HG02870 (cell line): ENCODE measurements at regions not wholly inside any gene's neighbourhood (a gene's known extent, or its start where the extent isn't known, plus 50 kb on each side); places are given as distances from the start of the nearest gene placed in this dataset.
"Not testable (repeated sequence)": the region's sequence is repeated elsewhere in the genome, so short reads cannot be mapped to it uniquely, and the experiment has no call there.

Experiments
- ATAC-seq: cut with Tn5 transposase; IDR thresholded peaks from one replicate; pipeline ENCODE4 v1.9.1; 2021; ENCODE audit warnings: mild to moderate bottlenecking, moderate library complexity; ENCODE audit not compliant: unreplicated experiment

DNA sequence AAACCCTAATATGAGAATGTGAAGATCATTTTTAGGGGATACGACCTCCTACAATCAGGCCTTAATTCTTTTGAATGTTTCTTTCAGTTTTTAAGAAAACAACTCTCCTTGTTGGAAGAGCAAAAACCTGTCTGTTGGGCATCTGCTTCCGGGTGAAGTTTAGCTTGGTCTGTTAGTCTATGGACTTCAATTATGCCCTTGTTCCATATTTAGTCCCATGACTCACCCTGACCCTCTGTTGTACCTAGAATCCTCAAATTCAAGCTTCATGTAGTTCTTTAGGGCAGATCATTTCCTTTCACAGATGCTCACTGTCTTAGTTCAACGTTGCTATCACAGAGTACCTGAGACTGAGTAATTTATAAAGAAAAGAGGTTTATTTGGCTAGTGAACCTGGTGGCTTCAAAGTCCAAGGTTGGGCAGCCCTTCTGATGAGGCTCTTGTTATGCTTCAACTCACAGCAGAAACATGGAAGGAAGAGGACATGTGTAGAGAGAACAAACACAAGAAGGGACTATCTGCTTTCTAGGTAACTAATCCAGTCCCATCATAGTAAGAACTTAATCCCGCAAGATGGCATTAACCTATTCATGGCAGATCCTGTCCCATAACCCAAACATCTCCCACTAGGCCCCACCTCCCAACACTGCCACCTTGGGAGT, 82.5 kb upstream of the SERPINE2 start:
- ATAC-seq, result no peak

DNA sequence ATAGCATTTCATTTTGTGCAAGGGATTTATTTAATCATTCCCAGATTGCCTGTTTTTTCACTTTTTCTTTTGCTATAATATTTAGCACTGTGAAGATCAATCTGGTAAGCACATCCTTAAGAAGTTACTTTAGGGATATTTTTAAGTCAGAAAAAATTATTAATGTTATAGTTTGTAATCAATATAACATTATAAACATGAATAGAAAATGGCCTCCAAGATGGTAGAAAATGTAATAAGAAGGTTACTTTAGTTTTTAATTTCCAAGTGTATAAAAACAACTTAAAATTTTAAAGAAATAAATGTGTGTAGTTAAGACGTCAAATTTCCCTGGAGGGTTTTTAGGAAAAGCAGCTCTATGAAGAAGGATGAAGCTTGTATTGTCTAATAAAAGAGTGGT, 81.9 kb upstream of the SERPINE2 start:
- no peak for ATAC-seq

DNA sequence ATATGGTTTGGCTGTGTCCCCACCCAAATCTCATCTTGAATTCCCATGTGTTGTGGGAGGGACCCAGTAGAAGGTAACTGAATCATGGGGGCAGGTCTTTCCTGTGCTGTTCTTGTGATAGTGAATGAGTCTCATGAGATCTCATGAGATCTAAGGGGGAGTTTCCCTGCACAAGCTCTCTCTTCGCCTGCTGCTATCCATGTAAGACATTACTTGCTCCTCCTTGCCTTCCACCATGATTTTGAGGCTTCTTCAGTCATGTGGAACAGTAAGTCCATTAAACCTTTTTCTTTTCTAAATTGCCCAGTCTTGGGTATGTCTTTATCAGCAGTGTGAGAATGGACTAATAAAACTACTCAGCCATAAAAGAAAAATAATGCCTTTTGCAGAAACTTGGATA, 80.8 kb upstream of the SERPINE2 start:
- not testable (repeated sequence) for ATAC-seq

DNA sequence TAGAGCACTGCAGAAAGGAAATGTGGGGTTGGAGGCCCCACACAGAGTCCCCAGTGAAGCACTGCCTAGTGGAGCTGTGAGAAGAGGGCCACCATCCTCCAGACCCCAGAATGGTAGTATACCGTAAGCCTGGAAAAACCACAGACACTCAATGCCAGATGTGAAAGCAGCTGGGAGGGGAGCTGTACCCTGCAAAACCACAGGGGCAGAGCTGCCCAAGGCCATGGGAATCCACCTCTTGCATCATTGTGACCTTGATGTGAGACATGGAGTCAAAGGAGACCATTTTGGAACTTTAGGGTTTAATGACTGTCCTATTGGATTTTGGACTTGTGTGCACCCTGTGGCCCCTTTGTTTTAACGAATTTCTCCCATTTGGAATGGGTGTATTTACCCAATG, 75.3 kb upstream of the SERPINE2 start:
- ATAC-seq, result no peak

DNA sequence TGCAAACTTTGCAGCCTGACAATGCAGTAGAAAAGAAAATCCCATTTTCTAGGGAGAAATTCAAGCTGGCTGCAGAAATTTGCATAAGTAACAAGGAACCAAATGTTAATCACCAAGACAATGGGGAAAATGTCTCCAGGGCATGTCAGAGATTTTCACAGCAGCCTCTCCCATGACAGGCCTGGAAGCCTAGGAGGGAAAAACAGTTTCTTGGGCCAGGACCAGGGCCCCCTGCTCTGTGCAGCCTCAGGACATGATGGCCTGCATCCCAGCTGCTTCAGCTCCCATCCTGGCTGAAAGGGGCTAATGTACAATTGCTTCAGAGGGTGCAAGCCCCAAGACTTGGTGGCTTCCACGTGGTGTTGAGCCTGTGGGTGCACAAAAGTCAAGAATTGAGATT, 74.8 kb upstream of the SERPINE2 start:
- ATAC-seq, result not testable (repeated sequence)

DNA sequence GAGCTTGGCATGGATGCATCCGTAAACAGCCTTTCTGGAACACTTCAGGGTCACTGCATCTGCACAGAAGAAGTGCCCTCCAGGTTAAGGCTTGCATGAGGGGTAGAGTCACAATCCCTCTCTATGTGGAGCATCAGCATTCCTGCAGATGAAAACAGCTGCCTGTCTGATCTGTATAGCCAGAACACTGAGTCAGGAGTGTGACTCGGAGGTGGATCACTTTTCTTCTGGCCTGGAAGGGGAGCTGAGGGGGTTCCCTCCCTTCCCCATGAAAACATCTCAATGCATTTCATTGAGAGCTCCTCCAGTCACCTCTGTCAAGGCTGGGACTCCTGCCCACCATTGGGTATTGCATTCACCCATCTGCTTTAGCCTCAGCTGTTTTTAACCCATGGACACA, 72.5 kb upstream of the SERPINE2 start:
- no peak for ATAC-seq

DNA sequence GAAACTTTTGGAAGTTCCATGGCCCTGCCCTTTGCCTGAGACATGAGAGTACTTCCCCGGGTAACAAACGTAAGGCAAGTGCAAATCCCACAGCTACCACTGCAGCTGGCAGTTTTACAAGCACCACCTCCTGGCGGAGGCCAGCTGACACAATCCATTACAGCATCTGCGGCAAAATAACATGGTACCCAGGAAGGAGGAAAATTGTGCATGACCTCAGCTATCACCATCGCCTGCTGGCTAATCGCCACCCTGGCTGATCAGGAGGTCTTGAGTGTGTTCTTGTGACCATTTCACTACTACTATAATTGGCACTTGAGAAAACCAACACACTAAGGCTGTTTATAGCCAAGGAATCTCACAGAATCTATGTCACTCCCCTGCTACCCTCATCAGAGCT, 71.7 kb upstream of the SERPINE2 start:
- ATAC-seq, result no peak

DNA sequence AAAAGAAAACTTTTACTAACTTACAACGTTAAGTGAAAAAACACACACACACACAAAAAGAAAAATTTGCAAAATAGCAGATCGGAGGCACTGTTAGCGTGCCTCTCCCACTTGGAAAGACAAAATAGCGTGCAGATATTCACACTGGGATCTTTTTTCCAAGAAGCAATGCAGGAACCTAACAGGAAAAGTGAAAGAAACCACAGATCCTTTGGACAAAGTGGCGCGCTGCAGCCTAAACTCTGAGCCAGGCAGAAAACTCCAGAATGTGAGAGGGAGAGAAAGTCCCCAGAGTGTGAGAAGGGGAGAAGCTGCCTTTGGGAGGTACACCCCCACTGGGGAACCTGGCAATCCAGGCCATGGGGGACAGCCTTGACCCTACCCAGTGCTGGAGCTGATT, 70.7 kb upstream of the SERPINE2 start:
- no peak for ATAC-seq

DNA sequence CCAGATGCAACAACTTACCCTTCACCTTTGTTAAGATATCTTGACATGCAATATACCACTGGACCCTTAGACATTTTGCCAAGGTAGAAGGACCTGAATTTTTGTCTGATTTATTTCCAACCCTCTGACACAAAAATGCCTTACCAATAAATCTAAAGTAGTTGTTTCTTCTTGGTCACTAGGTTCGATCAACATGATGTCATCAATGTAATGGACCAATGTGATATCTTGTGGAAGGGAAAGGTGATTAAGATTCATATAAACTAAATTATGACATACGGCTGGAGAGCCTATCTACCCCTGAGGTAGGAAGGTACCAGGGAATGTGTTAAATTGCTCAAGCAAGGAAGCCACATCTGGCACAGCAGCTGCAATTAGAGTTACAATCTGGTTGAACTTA, 67.7 kb upstream of the SERPINE2 start:
- ATAC-seq, result no peak

DNA sequence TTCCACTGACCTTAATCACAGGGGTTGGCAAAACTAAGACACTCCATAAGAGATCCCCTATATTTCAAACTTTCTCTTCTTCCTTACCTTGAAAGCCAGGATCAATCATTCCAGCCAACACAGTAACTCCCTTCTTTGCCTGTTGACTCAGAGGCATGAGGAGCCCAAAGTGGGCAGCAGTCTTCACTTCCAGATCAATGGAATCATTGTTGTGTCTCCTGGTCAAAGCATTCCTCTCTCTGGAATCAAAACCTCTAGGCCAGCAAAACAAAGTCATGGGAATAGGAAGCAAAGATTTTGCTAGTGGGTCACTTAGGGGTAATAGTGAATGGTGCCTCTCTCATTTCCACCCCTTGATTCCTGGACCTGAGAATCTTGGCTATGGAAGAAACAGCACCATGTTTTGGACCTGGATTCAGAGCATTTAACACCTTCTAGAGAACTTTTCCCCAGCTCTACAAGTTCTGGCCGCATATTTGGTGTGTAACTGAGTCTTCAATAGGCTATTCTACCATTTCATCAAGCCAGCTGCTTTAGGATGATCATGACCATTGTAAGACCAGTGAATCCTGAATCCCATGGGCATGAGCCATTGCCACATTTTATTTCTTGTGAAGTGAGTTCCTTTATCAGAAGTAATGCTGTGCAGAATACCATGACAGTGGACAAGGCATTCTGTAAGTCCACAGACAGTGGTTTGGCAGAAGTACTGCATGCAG, 65.7 kb upstream of the SERPINE2 start:
- no peak for ATAC-seq

DNA sequence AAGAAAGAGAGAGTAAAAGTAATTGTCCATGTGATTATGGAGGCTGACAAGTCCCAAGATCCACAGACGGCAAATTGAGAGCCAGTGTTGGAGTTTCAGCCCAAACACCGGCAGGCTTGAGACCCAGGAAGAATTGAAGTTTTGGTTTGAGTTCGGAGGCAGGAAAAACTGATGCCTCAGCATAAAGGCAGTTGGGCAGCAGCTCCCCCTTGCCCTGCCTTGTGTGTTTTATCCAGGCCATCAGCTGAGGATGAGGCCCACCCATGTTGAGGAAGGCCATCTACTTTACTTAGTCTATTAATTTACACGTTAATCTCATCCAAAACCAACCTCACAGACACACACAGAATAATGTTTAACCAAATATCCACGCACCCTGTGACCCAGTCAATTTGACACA, 64.6 kb upstream of the SERPINE2 start:
- ATAC-seq, result no peak

DNA sequence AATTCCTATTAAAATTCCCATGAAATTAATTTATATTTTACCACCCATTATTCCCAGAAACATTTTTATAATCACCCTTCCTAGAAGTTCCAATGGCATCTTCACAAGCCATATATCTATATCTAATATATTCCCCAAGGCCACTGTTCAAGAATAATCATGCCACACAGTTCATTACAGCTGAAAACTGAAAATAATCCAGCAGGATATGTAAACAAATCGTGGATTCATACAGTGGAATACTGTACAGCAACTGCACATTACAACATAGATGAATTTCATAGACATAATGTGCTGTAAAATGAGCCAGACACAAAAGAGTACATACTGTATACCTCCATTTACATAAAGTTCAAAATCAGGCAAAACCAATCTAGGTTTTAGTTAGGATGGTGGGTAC, 63.9 kb upstream of the SERPINE2 start:
- ATAC-seq, result no peak

DNA sequence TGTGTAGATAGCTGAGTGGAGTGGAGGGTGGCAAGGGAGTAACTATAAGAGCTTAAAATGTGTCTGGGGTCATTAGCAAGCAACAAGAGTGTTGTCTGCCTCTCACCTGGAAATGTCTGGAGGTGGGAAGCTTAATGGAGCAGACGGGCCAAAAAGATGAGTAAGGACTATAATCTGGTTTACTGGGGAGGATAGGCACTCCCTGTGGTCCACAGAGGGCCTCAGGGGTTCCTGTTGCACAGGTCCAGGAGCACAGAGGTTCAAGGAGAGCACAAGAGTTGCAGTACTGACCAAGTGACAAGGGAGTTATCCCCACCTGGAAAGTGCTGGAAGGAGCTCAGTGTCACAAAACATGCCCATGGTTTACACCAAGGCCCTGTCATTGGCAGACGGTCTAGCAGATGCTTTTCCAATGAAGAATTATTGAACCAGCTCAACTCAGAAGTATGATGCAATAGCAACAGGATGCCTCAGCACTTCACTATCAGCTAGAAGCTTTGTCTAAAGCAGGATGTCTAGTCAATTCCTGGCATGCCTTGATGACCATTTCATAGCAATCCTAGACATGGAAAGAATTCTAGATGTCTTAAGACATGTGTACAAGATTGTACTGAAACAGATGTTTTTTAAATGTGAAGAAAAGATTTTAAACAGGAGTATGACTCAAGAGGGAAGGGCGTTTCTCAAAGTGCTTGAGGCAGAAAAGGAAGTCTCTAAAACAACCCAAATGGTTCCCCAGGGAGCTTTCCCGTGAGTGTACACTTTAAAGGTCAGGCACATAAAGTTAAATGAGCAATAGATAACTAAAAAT, 62.9 kb upstream of the SERPINE2 start:
- ATAC-seq, result no peak

DNA sequence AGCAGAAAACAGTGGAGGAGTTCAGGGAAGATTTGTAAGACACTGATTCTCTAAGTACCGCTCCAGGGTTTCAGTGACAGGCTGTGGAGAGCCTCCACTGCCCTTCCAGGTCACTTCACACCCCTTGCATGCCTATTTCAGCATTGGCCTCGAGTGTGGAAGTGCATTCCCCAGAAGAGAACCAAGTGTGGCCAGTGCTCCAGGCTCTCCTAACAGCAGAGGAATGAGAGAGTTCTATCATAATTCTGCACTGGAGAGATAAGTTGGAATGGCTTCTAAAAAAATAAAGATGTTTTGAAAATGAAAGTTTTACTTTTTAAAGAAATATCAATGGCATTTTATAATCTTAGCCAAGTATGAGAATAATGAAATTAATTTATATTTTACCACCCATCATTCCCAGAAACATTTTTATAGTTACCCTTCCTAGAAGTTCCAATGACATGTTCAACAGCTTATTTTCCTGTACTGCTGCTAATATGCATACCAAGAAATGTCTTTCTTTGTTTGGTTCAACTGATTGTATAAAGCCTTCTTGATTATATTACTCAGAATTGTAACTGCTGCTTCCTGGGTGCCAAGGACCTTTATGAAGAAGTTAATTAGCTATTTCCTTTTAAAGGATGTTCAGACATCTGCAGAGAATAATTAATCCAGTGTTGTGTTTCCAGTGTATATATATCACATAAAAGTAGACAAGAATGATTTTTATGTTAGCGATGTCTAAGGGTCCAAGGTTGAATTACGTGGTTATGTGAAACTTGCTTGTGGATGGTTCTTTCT, 61.0 kb upstream of the SERPINE2 start:
- ATAC-seq, result no peak

DNA sequence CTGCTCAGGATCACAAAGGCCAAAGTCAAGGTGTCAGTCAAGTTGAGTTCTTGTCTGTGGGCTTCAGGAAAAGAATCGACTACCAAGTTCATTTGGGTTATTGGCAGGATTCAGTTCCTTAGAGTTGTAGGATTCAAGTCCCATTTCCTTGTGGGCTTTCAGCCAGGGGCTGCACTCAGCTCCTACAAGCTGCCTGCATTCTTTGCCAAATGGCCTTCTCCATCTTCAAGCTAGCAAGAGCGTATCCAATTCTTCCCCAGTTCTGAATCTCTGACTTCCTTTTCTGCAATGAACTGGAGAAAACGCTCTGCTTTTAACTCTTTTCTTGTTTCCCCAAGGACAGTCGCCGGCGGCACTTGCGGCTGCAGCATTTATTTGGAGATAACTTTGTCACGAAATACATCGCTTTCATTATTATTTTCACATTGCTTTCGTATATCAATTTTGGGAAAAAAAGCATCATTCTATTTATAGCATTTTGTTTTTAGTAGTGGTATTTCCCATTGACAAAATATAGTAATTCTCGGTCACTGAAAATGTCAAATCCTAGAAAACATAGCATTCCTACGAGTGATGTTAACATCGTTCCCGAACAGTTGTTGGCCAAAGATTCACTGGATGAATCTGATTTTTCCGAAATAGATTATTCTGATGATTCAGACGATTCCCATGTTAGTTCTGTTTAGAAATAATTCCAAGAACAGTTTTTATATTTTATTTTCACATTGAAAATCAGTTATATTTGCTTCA, 59.6 kb upstream of the SERPINE2 start:
- ATAC-seq, result no peak

DNA sequence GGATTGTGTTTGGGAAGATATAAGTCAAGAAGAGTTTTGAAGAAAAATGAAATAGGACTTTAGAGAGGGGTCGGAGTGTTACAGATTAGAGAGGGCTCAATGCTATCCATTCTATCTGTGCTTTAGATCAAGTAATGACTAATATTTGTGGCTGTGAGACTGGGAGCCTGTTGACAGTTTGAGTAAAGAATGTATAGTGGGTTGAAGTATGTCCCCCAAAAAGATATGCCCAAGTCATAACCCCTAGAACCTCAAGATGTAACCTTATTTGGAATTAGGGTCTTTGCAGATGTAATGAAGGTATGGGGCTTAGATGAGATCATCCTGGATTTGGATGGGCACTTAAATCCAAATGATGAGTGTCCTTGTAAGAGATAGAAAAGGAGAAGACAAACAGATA, 55.3 kb upstream of the SERPINE2 start:
- no peak for ATAC-seq

DNA sequence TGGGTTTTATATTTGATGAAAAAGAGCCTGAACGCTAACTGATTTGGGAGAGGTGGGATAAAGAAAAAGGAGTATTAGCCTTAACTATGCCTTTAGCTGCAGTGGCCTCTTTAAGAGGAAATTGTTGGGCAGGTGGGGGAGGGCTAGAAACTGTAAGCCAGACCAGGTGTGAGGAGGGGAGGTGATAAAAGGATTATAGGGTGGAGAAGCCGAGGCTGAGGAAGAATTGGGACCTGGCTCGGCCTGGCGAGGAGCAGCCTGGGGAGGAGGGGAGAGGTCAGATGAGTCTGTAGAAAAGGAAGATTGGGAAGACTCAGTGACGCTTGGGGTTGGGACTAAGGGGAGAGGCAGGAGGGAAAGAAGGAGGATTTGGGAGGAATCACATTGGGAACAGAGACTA, 52.6 kb upstream of the SERPINE2 start:
- ATAC-seq, result not testable (repeated sequence)

DNA sequence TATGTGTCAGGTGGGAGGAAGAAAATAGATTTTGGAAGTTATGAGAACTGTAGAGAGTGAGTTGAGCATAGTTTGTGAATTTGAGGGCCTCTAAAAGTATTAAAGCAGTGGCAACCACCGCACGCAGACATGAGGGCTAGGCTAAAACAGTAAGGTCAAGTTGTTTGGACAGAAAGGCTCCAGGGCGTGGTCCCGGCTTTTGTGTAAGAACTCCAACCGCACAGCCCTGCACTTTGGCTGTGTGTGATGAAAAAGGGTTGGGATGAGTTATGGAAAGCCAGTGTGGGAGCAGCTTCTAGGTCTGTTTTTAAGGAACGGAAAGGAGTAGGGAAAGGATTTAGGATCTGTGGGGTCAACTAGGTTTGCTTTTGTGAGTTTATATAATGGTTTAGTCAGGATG, 50.5 kb upstream of the SERPINE2 start:
- not testable (repeated sequence) for ATAC-seq
